Sigmoid colon (tissue), 4 donors: ENCODE measurements at regions not wholly inside any gene's neighbourhood (a gene's known extent, or its start where the extent isn't known, plus 50 kb on each side); places are given as distances from the start of the nearest gene placed in this dataset.

Experiments used
- POLR2A ChIP-seq, 2 donors: fragments of 450-650 bp; IDR thresholded peaks; one replicate each; pipeline ENCODE4 v1.6.1; 2016; ENCODE audit warnings: antibody characterized with exemption in 2 of 2, mild to moderate bottlenecking in 2 of 2, moderate library complexity in 2 of 2
- POLR2AphosphoS5 ChIP-seq, 4 donors: sonication (generic); formaldehyde crosslinking; IDR thresholded peaks; one replicate each; pipeline ENCODE4 v1.6.1; 2017; ENCODE audit warnings: antibody characterized with exemption in 4 of 4

GRCh38 chr14:55948399-55948798 is 169.8 kb upstream of the PELI2 start:
- no peak for TF ChIP-seq POLR2AphosphoS5 (IDR thresholded peaks at IDR 0.05)
- no peak for TF ChIP-seq POLR2A (IDR thresholded peaks at IDR 0.05)
